Erythroblast (primary cell): ENCODE measurements at regions not wholly inside any gene's neighbourhood (a gene's known extent, or its start where the extent isn't known, plus 50 kb on each side); places are given as distances from the start of the nearest gene placed in this dataset.

Source experiments
- GATA1 ChIP-seq: IDR thresholded peaks from 2 replicates; pipeline ENCODE4 v1.6.1; 2011; ENCODE audit warnings: low read depth, mild to moderate bottlenecking, control low read depth, low read length, moderate library complexity
- POLR2A ChIP-seq: IDR thresholded peaks from 2 replicates; pipeline ENCODE4 v1.6.1; 2011; ENCODE audit warnings: mild to moderate bottlenecking, low read length

DNA sequence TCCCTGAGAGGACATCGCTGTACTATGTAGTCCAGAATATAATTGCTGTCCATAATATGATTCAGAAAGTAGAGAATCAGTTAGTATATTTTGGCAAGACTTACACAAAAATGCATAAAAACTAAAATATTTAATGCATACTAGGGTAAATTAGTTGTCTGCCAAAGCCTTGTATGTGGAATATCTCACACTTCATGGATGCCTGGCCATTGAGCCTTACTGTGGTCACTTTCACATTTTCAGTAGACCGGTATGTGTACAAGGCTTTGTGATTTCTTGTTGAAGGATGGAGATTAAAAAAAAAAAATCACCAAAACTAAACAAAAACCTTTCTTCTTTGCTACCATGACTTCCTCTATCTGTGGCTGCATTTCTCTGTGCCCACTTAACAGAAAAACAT lies 197.3 kb upstream of the DDHD1 start:
- TF ChIP-seq POLR2A (no peak), GATA1 (no peak)
